HUDEP-2 (cell line): ENCODE measurements at regions not wholly inside any gene's neighbourhood (a gene's known extent, or its start where the extent isn't known, plus 50 kb on each side); places are given as distances from the start of the nearest gene placed in this dataset.
"Not testable (repeated sequence)": the region's sequence is repeated elsewhere in the genome, so short reads cannot be mapped to it uniquely, and the experiment has no call there.

ENCODE experiments used
- DNase-seq, 76 experiments: peaks; one replicate each; lab custom pipeline; 2025; ENCODE audit not compliant: unreplicated experiment in 76 of 76; lab: John Stamatoyannopoulos, UW

- DNase-seq = no peak
Observed at GRCh38 chr16:5763176-5763575, 665.6 kb upstream of the EEF2KMT start.

GRCh38 chr16:5762362-5762761, 664.8 kb upstream of the EEF2KMT start:
- no peak for DNase-seq

- no peak for DNase-seq
Observed at GRCh38 chr16:5761592-5761991, 664.0 kb upstream of the EEF2KMT start.

DNA sequence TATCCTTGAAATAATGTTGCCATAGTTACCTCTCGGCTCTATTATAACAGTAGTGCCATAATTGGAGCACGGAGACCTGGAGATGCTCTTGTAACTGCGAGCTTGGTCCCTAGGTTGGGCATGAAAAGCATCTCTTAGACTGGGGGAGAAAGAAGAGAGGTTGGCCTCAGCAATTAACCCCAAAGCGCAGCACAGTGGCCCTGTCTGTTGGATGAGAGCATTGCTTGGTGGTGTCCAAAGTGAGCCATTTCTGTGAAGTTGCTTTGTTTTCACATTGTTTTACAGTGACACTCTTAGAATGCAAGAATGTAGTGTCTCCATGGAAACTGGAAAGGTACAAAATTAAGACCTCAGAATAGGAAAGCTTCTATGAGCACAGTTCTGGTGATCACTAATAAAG, 660.7 kb upstream of the EEF2KMT start:
- DNase-seq = no peak

- no peak for DNase-seq
Observed at GRCh38 chr16:5756969-5757368, 659.4 kb upstream of the EEF2KMT start.

GRCh38 chr16:5753381-5753780, 655.8 kb upstream of the EEF2KMT start:
- no peak for DNase-seq

DNA sequence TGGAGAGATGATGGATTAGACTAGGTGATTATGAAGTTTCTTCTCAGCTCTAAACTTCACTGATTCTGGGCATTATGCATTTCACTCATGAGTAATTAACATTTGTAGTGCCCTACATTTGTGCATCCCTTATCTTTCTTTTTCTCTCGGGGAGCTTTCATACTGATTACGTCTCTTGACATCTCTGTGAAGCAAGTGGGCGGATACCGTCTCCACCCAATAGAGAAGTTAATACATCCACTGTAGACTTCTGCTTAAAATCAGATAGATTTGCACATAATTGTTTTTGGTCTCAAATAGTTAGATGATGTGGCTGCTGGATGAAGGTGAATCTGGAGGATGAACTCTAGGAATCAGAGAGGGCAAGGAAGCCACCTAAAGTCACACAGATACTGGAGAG, 653.6 kb upstream of the EEF2KMT start:
- no peak for DNase-seq

- not testable (repeated sequence) for DNase-seq
Observed at GRCh38 chr16:5750439-5750838, 652.8 kb upstream of the EEF2KMT start.

- DNase-seq = no peak
Observed at GRCh38 chr16:5738586-5738985, 641.0 kb upstream of the EEF2KMT start.

- no peak for DNase-seq
Observed at GRCh38 chr16:5736209-5736930, 638.8 kb upstream of the EEF2KMT start.

- DNase-seq = no peak
Observed at GRCh38 chr16:5735444-5735843, 637.8 kb upstream of the EEF2KMT start.

DNA sequence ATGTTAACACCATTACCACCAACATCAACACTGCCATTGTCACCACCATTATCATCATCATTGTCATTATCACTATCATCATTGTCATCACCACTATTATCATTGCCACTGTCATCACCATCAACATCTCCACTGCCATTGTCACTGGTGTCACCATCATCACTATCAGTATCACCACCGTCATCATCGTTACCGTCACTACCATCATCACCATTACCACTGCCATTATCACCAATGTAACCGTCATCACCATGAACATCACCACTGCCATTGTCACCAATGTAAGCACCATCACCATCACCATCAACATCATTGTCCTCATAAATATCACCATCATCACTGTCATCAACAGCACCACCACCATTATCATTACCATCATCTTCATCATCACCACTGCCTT, 633.2 kb upstream of the EEF2KMT start:
- DNase-seq = no peak

DNA sequence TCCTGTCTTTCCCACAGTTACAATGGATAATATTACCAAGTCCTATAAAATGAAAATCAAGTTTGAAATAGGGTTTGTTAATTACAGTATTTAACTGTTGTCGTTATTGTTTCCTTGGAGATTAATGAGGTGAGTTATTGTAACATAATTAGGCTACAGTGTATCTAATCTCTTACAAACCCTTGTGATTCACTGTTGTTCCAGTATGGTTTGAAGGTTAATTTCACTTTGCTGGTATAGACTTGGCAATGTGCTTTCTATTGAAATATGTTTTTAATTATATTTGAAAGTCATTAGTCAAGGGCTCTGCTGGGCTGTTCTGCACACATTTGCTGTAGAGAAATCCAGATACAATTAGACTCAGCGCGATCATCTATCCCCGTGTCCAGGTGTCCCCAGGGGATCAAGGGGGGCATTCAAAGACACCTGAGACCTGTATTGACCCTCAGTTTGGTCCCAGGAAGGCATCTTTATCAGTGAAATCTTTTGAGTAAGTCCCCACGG, 624.6 kb upstream of the EEF2KMT start:
- DNase-seq = no peak

DNA sequence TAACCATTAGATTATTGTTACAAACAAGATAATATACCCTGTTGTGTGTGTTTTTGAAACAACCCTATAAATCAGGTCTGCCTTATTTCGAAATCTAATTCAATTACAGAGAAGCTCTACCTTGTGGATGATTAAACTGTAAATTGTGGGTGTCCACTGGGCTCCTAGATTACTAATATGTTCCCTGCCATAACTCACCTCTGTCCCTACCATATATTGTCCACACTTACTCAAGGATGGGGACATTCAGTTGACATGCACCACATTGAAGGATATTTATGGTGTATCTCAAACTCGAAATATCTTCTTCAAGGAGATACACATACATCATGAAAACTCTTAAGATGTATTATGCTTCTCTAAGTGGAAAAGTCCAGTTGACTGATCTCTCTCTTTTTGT, 617.6 kb upstream of the EEF2KMT start:
- DNase-seq = no peak

DNA sequence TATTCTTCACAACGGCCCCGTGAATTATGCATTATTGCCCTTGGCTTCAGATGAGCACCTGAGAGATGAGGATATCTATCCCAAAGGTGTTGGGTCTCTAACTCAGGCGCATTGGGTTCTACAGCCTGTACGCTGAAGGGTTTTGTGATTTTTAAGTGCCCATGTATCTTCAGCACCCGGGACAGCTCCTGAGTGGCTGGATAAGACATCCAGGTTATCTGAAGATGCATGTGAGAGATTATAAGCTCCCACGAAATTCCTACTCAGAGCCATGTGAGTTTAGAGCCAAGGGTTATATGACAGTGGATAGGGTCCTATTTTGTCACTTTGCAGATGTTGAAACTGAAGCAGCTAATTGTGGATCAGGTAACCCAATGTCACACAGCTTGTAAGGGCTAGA, 612.3 kb upstream of the EEF2KMT start:
- peak in 3 of 76 experiments; percentile 1 to 6 (median 1) for DNase-seq

DNA sequence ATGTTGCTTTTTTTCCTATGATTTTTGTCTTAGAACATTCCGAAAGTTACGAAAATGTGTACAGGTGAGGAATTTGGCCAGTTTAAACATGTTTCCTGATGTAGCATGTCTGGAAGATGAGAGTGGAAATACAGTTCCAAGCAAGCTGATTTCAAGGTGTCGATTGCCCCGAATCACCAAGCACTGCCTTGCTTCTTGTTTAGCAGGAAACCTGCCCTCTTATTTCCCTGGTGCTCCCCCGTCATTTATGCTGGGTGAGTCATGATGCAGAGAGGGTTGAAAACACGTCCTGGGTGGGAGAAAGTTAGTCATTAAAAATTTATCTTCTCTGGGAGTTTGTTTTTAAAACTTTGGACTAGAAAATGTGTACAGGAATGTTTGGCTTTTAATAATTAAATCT, 608.6 kb upstream of the EEF2KMT start:
- no peak for DNase-seq

DNA sequence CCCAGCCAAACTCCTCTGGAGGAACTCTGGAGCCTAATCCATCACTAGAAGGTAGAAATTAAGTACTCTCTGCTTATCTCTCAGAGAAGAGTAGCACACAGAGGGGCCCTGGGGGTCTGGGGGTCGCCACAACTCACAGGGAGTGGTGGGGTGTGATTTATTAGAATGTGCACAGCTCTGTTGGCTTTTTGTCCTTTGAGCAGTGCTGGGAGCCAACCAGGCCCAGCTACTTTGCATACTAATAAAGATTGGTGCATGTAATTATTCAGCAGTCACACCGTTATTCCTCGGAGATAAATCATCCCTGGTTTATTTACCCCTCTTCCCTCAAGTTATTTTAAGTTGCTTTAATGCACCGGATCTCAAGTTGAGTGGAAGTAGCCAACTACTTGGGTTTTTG, 606.7 kb upstream of the EEF2KMT start:
- no peak for DNase-seq

- no peak for DNase-seq
Observed at GRCh38 chr16:5693426-5693825, 595.8 kb upstream of the EEF2KMT start.

DNA sequence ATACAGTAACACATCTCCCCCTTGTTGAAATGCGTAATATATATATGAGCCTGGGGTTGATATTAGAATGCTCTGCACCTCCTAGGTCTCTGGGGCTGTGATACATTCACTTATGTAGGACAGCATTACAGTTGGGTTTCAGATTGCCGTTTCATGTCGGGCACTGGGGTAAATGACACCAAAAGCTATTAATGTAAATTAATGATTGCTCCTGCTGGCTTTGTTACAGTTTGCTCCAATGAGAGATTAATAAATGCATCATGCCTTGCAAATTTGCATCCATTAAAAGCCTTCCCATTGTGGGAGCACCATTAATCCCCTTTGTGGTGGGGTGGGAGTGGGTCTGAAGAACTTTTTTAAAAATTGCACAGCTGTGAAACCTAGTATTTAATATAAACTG, 584.4 kb upstream of the EEF2KMT start:
- no peak for DNase-seq

DNA sequence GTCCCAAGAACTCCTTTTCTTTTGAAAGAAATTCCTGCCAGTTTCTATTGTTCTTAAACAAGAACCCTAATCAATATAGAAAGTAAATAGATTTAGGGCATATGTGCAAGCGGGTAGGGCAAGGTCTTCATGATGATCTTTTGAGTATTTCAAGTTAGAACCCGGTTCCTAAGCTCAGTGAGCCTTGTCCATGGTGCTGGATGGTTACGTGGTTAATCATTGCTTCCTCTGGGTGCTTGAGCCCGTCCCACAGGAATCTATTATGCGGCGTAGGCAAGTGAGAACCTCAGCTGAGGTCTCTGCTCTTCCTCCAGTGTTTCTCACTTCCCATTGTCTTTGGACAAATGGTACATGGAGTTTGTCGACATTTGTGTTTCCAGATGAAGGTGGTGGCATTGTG, 580.8 kb upstream of the EEF2KMT start:
- DNase-seq = no peak

DNA sequence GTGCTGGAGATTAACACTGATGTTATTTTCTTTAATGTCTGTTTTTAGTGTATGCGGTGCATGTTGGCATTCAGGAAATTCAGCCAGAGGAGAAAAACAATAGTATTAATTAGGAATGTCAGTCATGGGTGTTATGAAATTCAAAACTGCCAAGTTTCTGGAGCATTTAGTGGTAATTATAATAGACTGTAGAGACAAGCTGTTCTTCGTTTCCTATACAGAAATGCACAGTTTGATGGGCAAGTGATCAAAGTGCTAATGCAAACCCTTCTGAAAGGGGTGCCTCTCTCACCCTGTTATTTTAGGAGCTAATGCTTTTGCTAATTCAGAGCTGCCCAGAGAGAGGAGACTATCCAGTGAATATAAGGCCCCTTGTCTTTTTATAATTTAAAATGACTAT, 573.8 kb upstream of the EEF2KMT start:
- no peak for DNase-seq

GRCh38 chr16:5670198-5670597, 572.6 kb upstream of the EEF2KMT start:
- no peak for DNase-seq

- peak in 3 of 76 experiments; percentile 2 to 4 (median 3) for DNase-seq
Observed at GRCh38 chr16:5668553-5668952, 571.0 kb upstream of the EEF2KMT start.
